ENCODE measurements at regions not wholly inside any gene's neighbourhood (a gene's known extent, or its start where the extent isn't known, plus 50 kb on each side); places are given as distances from the start of the nearest gene placed in this dataset.

DNA sequence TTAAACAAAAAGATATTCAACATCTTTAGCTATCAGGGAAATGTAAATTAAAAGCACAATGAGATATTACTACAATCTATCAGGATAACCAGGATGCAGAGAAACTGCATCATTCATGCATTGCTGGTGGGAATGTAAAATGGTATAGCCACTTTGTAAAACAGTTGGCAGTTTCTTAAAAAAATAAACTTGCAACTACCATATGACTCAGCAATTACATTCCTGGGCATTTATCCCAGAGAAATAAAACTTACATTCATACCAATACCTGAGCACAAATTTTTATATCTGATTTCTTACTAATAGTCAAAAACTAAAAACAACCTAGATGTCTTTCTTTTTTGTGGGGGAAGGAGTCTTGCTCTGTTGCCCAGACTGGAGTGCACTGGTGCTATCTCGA is 190.3 kb upstream of the TAB2 start:
- H3K9me3 ChIP-seq: no peaks in the 10 kb centered on the region
- H3K4me1 ChIP-seq: no peaks in the 10 kb centered on the region
- intact Hi-C loops (cut with DNase I): no loop called here
- no peak for TF ChIP-seq POLR2AphosphoS5 (IDR thresholded peaks at IDR 0.05)
- TF ChIP-seq EP300 (IDR thresholded peaks at IDR 0.05): no peak
- TF ChIP-seq CTCF (IDR thresholded peaks at IDR 0.05): no peak
- no peak for TF ChIP-seq POLR2A (IDR thresholded peaks at IDR 0.05; ENCODE audit: low read depth)
- 89% methylated on average over 1 of the region's 1 CpG for WGBS
- H3K36me3 ChIP-seq: no peaks in the 10 kb centered on the region
- no peak overlapping the region for H3K4me3 ChIP-seq
- no peak for DNase-seq (ENCODE audit: extremely low spot score)
- no peaks in the 10 kb centered on the region for H3K27me3 ChIP-seq
- H3K27ac ChIP-seq (replicated peaks in 1 of 4): no peak overlapping the region

GRCh38 chr6:149128489-149129145 is 188.9 kb upstream of the TAB2 start:
- no peak overlapping the region for H3K27ac ChIP-seq (replicated peaks in 1 of 4)
- no peaks in the 10 kb centered on the region for H3K9me3 ChIP-seq
- TF ChIP-seq POLR2AphosphoS5 (IDR thresholded peaks at IDR 0.05) (no peak), EP300 (IDR thresholded peaks at IDR 0.05) (no peak), CTCF (IDR thresholded peaks at IDR 0.05) (no peak), POLR2A (IDR thresholded peaks at IDR 0.05; ENCODE audit: low read depth) (no peak)
- WGBS: 80% methylated on average over 5 of the region's 5 CpGs
- no peaks in the 10 kb centered on the region for H3K27me3 ChIP-seq
- intact Hi-C loops (cut with DNase I): no loop called here
- H3K36me3 ChIP-seq: no peaks in the 10 kb centered on the region
- DNase-seq (ENCODE audit: extremely low spot score): no peak
- no peaks in the 10 kb centered on the region for H3K4me1 ChIP-seq
- no peak overlapping the region for H3K4me3 ChIP-seq

GRCh38 chr6:149129371-149130077 is 188.0 kb upstream of the TAB2 start:
- Histone ChIP-seq H3K4me1 (no peaks in the 10 kb centered on the region), H3K27ac (replicated peaks in 1 of 4) (no peak overlapping the region), H3K4me3 (no peak overlapping the region), H3K27me3 (no peaks in the 10 kb centered on the region), H3K36me3 (no peaks in the 10 kb centered on the region), H3K9me3 (no peaks in the 10 kb centered on the region)
- no peak for DNase-seq (ENCODE audit: extremely low spot score)
- intact Hi-C loops (cut with DNase I): no loop called here
- WGBS: 84% methylated on average over 9 of the region's 9 CpGs
- no peak for TF ChIP-seq EP300 (IDR thresholded peaks at IDR 0.05)
- TF ChIP-seq POLR2A (IDR thresholded peaks at IDR 0.05; ENCODE audit: low read depth): no peak

- H3K4me1 ChIP-seq: no peaks in the 10 kb centered on the region
- TF ChIP-seq POLR2A (IDR thresholded peaks at IDR 0.05; ENCODE audit: low read depth) (no peak), EP300 (IDR thresholded peaks at IDR 0.05) (no peak), CTCF (IDR thresholded peaks at IDR 0.05) (no peak), POLR2AphosphoS5 (IDR thresholded peaks at IDR 0.05) (no peak)
- no peak for DNase-seq (ENCODE audit: extremely low spot score)
- intact Hi-C loops (cut with DNase I): no loop called here
- H3K9me3 ChIP-seq: no peaks in the 10 kb centered on the region
- no peaks in the 10 kb centered on the region for H3K36me3 ChIP-seq
- H3K27me3 ChIP-seq: no peaks in the 10 kb centered on the region
- WGBS: 96% methylated on average over 1 of the region's 1 CpG
- no peak overlapping the region for H3K4me3 ChIP-seq
- no peak overlapping the region for H3K27ac ChIP-seq (replicated peaks in 1 of 4)
Measured at GRCh38 chr6:149130090-149130489, 187.4 kb upstream of the TAB2 start.

GRCh38 chr6:149130508-149130907 is 187.0 kb upstream of the TAB2 start:
- 87% methylated on average over 6 of the region's 7 CpGs for WGBS
- no peaks in the 10 kb centered on the region for H3K9me3 ChIP-seq
- no peaks in the 10 kb centered on the region for H3K27me3 ChIP-seq
- no peaks in the 10 kb centered on the region for H3K4me1 ChIP-seq
- no peak overlapping the region for H3K27ac ChIP-seq (replicated peaks in 1 of 4)
- peak; percentile 31 for DNase-seq (ENCODE audit: extremely low spot score)
- no peaks in the 10 kb centered on the region for H3K36me3 ChIP-seq
- no peak overlapping the region for H3K4me3 ChIP-seq
- TF ChIP-seq POLR2AphosphoS5 (IDR thresholded peaks at IDR 0.05) (no peak), CTCF (IDR thresholded peaks at IDR 0.05) (no peak), POLR2A (IDR thresholded peaks at IDR 0.05; ENCODE audit: low read depth) (no peak), EP300 (IDR thresholded peaks at IDR 0.05) (no peak)
- intact Hi-C loops (cut with DNase I): no loop called here

Data from esophagus muscularis mucosa (tissue), 4 donors.